HG02973 (cell line): ENCODE measurements at regions not wholly inside any gene's neighbourhood (a gene's known extent, or its start where the extent isn't known, plus 50 kb on each side); places are given as distances from the start of the nearest gene placed in this dataset.
"Not testable (repeated sequence)": the region's sequence is repeated elsewhere in the genome, so short reads cannot be mapped to it uniquely, and the experiment has no call there.

Experiments
- ATAC-seq: cut with Tn5 transposase; IDR thresholded peaks from one replicate; pipeline ENCODE4 v1.9.1; 2021; ENCODE audit warnings: moderate library complexity; ENCODE audit not compliant: unreplicated experiment

- not testable (repeated sequence) for ATAC-seq
Observed at GRCh38 chr3:177871267-177871666, 665.0 kb upstream of the KCNMB2 start.

GRCh38 chr3:177878192-177878591 lies 658.0 kb upstream of the KCNMB2 start:
- no peak for ATAC-seq

- no peak for ATAC-seq
Observed at GRCh38 chr3:177878957-177879356, 657.3 kb upstream of the KCNMB2 start.

- no peak for ATAC-seq
Observed at GRCh38 chr3:177881351-177881750, 654.9 kb upstream of the KCNMB2 start.

GRCh38 chr3:177882124-177882648 lies 654.0 kb upstream of the KCNMB2 start:
- ATAC-seq = no peak

GRCh38 chr3:177883091-177883490 lies 653.1 kb upstream of the KCNMB2 start:
- ATAC-seq = no peak

- ATAC-seq = no peak
Observed at GRCh38 chr3:177883957-177884356, 652.3 kb upstream of the KCNMB2 start.

- no peak for ATAC-seq
Observed at GRCh38 chr3:177885063-177885462, 651.2 kb upstream of the KCNMB2 start.

- no peak for ATAC-seq
Observed at GRCh38 chr3:177886501-177886900, 649.7 kb upstream of the KCNMB2 start.

- ATAC-seq = no peak
Observed at GRCh38 chr3:177887475-177887874, 648.8 kb upstream of the KCNMB2 start.

GRCh38 chr3:177889161-177889560 lies 647.1 kb upstream of the KCNMB2 start:
- ATAC-seq = no peak

GRCh38 chr3:177889652-177890358 lies 646.4 kb upstream of the KCNMB2 start:
- ATAC-seq = no peak

- no peak for ATAC-seq
Observed at GRCh38 chr3:177890359-177890683, 645.9 kb upstream of the KCNMB2 start.

- ATAC-seq = not testable (repeated sequence)
Observed at GRCh38 chr3:177891569-177891968, 644.7 kb upstream of the KCNMB2 start.

- ATAC-seq = no peak
Observed at GRCh38 chr3:177893331-177893730, 642.9 kb upstream of the KCNMB2 start.

- ATAC-seq = no peak
Observed at GRCh38 chr3:177894081-177894728, 642.0 kb upstream of the KCNMB2 start.

GRCh38 chr3:177898185-177898584 lies 638.1 kb upstream of the KCNMB2 start:
- no peak for ATAC-seq

- no peak for ATAC-seq
Observed at GRCh38 chr3:177899275-177900067, 636.8 kb upstream of the KCNMB2 start.

- ATAC-seq = no peak
Observed at GRCh38 chr3:177902876-177903275, 633.4 kb upstream of the KCNMB2 start.

GRCh38 chr3:177904621-177905020 lies 631.6 kb upstream of the KCNMB2 start:
- no peak for ATAC-seq

GRCh38 chr3:177905173-177906125 lies 630.8 kb upstream of the KCNMB2 start:
- no peak for ATAC-seq
